Astrocyte of the cerebellum (primary cell): ENCODE measurements at regions not wholly inside any gene's neighbourhood (a gene's known extent, or its start where the extent isn't known, plus 50 kb on each side); places are given as distances from the start of the nearest gene placed in this dataset.
A peak's percentile ranks its signal among the peaks of the same experiment; 100 is the strongest.

Source experiments
- DNase-seq: peaks from one replicate; pipeline ENCODE4 v3.0.0-alpha.2; 2011; ENCODE audit warnings: low read depth
- H3K4me3 ChIP-seq: 2 replicates; pipeline ENCODE4 v1.5.1; 2011; ENCODE audit warnings: mild to moderate bottlenecking, low read depth, low read length, moderate library complexity
- in situ Hi-C: cut with HindIII; loops from 2 replicates; pipeline ENCODE4 v1.10.0; 2017; ENCODE audit warnings: low sequenced_read_pairs
- TF ChIP-seq, protein P1 (sequence below): IDR thresholded peaks from 2 replicates; pipeline ENCODE4 v1.5.1; 2012; ENCODE audit warnings: low read length, low read depth, moderate library complexity, mild to moderate bottlenecking; ENCODE audit errors: missing control alignments

DNA sequence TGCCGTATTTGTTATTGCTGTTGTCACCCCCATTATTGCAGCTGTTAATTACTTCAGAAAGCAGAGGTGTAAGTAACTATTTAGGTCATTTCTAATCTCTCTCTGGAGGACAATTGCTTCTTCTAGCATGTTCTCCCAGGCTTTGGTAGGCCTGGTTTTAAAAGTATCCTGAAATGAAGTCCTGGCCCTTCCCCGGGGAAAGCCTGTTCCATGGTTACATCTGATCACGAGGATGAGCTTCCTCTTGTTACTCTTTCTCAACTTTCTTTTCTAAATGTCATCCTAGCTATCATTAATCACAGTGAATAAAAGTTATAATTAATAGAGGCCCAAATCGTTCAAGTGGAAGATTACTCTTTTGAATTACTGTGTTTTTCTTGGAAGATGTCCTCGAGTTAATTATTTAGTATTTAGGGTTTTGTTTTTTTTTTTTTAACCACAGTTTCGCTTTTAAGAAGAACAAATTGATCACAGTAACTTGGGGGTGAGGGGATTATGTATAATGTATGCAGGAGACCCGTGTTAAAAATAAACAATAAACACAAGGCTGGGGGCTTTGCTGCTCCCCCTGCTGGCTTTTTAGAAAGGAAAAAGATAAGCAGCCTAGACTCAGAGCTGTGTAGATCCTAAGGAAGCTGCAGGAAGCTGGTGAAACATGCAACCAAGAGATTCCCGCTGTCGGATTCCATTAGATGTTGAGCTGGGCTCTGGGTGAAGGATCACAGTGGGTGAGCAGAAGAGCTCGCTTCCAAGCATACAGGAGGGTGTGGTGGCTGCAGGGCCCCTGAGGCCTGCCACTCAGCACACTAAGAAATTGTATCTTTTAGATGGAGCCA is 420.1 kb downstream of the FUT8 start:
- no peak overlapping the region for H3K4me3 ChIP-seq
- in situ Hi-C loops = no loop called here
- no peak for DNase-seq

DNA sequence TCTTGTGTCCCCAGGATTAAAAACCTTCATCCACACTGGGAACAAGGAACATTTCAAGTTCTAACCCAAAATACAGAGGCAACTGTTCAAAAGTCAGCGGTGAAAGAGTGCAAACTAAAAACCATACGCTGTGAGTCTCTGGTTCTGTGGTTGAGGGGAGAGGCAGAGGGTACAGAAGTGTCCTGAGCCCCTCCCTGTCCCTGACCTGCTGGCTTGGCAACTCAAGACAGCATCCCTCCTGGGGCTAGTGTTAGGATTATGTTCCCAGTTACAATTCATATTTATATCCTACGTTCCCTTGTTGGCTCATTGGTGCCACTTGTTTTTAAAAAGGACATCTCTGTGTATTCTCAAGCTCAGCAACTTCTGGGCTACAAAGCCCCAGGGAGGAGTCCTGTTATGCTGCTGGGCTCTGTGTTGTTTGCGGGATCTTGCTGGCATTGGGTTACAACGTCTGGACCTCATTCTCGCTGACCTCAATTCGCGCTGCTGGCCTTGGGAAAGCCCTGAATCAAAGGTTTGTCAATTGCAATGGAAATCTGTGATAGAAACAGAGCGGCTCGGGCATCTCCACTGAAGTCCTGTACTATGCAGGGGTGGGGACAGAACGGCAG is 420.8 kb downstream of the FUT8 start:
- in situ Hi-C loops = no loop called here
- DNase-seq = no peak
- no peak overlapping the region for H3K4me3 ChIP-seq
- TF ChIP-seq, protein P1, sequence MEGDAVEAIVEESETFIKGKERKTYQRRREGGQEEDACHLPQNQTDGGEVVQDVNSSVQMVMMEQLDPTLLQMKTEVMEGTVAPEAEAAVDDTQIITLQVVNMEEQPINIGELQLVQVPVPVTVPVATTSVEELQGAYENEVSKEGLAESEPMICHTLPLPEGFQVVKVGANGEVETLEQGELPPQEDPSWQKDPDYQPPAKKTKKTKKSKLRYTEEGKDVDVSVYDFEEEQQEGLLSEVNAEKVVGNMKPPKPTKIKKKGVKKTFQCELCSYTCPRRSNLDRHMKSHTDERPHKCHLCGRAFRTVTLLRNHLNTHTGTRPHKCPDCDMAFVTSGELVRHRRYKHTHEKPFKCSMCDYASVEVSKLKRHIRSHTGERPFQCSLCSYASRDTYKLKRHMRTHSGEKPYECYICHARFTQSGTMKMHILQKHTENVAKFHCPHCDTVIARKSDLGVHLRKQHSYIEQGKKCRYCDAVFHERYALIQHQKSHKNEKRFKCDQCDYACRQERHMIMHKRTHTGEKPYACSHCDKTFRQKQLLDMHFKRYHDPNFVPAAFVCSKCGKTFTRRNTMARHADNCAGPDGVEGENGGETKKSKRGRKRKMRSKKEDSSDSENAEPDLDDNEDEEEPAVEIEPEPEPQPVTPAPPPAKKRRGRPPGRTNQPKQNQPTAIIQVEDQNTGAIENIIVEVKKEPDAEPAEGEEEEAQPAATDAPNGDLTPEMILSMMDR = no peak

More for the DNA sequence above, 420.1 kb downstream of the FUT8 start:
- TF ChIP-seq, protein P1 = peak; percentile 56

DNA sequence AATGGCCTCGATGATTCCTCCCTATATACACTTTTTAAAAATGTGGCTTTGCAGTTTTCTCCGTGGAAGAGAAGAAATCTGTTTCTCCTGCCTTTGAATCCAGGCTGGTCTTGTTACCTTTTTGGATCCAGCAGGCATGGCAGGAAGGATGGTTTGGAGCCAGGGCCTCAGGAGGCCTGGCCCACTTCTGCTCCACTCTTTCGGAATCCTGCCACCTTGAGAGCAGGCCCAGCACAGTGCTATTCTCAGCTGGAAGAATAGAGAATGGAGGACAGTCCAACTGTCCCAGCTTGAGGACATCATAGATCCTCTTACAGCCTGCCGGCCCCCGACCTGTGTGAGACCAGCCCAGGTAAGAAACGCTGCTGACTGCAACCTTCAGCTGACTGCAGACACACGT is 421.5 kb downstream of the FUT8 start:
- in situ Hi-C loops = no loop called here
- TF ChIP-seq, protein P1 = no peak
- no peak for DNase-seq
- H3K4me3 ChIP-seq = no peak overlapping the region

DNA sequence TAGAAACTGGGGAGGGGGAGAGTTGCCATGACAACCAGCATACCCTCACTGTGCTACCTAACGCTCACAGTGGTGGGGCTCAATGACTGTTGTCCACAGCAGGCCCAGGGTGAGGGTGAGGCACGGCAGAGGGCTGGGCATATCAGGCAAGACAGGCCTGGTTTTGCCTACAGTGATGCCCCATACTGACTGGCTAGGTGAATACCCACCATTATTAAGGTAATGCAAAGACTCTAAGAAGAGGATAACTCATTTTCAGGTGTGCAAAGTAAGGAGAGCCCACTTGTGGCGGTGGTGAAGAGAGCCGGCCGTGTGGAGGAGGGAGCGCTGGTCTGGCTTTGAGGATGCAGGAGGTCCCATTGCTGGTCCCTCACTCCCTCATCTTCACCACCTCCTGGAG is 422.3 kb downstream of the FUT8 start:
- TF ChIP-seq, protein P1 = no peak
- DNase-seq = no peak
- no peak overlapping the region for H3K4me3 ChIP-seq
- in situ Hi-C loops = no loop called here

DNA sequence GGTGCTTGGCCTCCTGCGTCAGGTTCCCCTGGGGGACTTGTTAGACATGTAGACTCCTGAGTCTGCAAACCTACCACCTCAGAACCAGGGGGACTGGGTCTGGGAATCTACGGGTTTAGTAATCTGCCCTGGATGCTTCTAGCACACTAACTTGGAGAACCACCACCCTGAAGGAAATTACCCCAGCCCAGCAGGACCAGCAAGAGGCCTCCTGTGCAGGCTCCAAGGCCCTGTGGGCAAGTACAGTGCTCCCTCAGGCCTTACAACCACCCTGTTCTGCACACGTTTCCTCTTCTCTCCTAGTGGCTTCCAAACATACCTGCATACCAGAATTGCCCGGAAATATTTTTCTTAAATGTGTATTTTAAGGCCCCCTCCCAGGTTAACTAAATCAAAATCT is 423.0 kb downstream of the FUT8 start:
- no peak for DNase-seq
- no peak overlapping the region for H3K4me3 ChIP-seq
- in situ Hi-C loops = no loop called here
- TF ChIP-seq, protein P1 = no peak

DNA sequence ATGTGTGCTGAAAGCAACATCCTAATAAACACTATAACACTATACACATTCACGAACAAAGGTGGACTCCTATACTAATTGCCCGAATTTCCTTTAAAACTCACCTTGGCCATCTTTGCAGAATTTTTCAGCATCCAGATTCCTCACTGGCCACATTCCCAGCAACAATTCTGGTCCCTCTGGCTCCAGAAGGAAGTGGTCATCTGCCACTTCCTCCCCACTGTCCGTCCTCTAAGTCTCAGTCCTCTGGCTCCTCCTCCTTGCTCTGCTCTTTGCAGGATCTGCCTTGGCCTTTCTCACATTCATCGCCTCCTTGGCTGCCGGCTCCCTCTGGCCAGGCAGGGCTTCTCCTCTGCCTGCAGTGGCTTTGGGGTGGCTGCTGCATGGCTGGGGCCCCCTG is 426.0 kb downstream of the FUT8 start:
- no peak for DNase-seq
- in situ Hi-C loops = no loop called here
- H3K4me3 ChIP-seq = no peak overlapping the region
- TF ChIP-seq, protein P1 = no peak
